H1 (cell line): ENCODE measurements at regions not wholly inside any gene's neighbourhood (a gene's known extent, or its start where the extent isn't known, plus 50 kb on each side); places are given as distances from the start of the nearest gene placed in this dataset.

Experiments
- BACH1 ChIP-seq: IDR thresholded peaks from 2 replicates; pipeline ENCODE4 v1.6.1; 2012; ENCODE audit warnings: low read length, improper control_type of control experiment
- CHD7 ChIP-seq: fragments of 300-600 bp; sonication (generic); IDR thresholded peaks from 2 replicates; pipeline ENCODE4 v1.7.1; 2012; ENCODE audit warnings: low read length, moderate library complexity, mild to moderate bottlenecking, inconsistent platforms; ENCODE audit not compliant: insufficient replicate concordance
- KDM1A ChIP-seq: fragments of 200-600, 300-600 bp; sonication (generic); IDR thresholded peaks from 2 replicates; pipeline ENCODE4 v1.7.1; 2016; ENCODE audit warnings: mild to moderate bottlenecking, low read length, borderline replicate concordance
- MAX ChIP-seq: IDR thresholded peaks from 2 replicates; pipeline ENCODE4 v1.6.1; 2012; ENCODE audit warnings: inconsistent platforms
- NRF1 ChIP-seq: IDR thresholded peaks from 2 replicates; pipeline ENCODE4 v1.6.1; 2011; ENCODE audit warnings: mild to moderate bottlenecking, low read depth, low read length, improper control_type of control experiment
- RAD21 ChIP-seq, 2 experiments: IDR thresholded peaks in 1 of 2; conservative IDR thresholded peaks in 1 of 2; 2 replicates each; pipeline ENCODE4 v1.6.1; 2011; ENCODE audit warnings: low read depth in 2 of 2, low read length in 2 of 2, improper control_type of control experiment in 1 of 2, inconsistent platforms in 1 of 2, mild to moderate bottlenecking in 1 of 2, moderate library complexity in 1 of 2
- TEAD4 ChIP-seq: IDR thresholded peaks from 2 replicates; pipeline ENCODE4 v1.6.1; 2012; ENCODE audit warnings: low read depth, low read length, inconsistent platforms, mixed read lengths
- ZNF274 ChIP-seq: IDR thresholded peaks from 2 replicates; pipeline ENCODE4 v1.7.0; 2012; ENCODE audit warnings: low read length, borderline replicate concordance; ENCODE audit errors: extremely low read depth

GRCh38 chr14:42159138-42159537, 552.5 kb downstream of the LRFN5 start (continued):
- TF ChIP-seq CHD7 = no peak
- no peak for TF ChIP-seq RAD21 (IDR thresholded peaks at IDR 0.05 in 1 of 2, conservative IDR thresholded peaks at IDR 0.05 in 1 of 2; ENCODE audit: low read depth in 2 of 2, low read length in 2 of 2)
- TF ChIP-seq NRF1 = no peak
- TF ChIP-seq BACH1 = no peak
- TF ChIP-seq KDM1A = no peak
- no peak for TF ChIP-seq MAX
- no peak for TF ChIP-seq ZNF274
- no peak for TF ChIP-seq TEAD4
- TF ChIP-seq, all 59 proteins: peak for 0
